Right lobe of liver (tissue), 4 donors: ENCODE measurements at regions not wholly inside any gene's neighbourhood (a gene's known extent, or its start where the extent isn't known, plus 50 kb on each side); places are given as distances from the start of the nearest gene placed in this dataset.

Source experiments
- CTCF ChIP-seq, 4 donors: fragments of 200-600 bp in 3 of 4; fragments of 450-650 bp in 1 of 4; IDR thresholded peaks; one replicate each; pipeline versions ENCODE4 v1.5.1 to v1.8.0; 2016 to 2022; ENCODE audit warnings: antibody characterized with exemption in 4 of 4, mild to moderate bottlenecking in 2 of 4
- POLR2A ChIP-seq: fragments of 450-650 bp; IDR thresholded peaks from one replicate; pipeline ENCODE4 v1.6.1; 2017; ENCODE audit warnings: antibody characterized with exemption, mild to moderate bottlenecking
- donor health status: DM: no; HTN: no; CAD: no.
- donor health status: DM: no; HTN: no; CAD: no.
- donor health status: DM: no; HTN: yes; CAD: no.

GRCh38 chr14:44833376-44834060 is 128.2 kb downstream of the KLHL28 start:
- TF ChIP-seq CTCF (IDR thresholded peaks at IDR 0.05) (no peak), POLR2A (no peak)
